Left colon (tissue), 2 donors: ENCODE measurements at regions not wholly inside any gene's neighbourhood (a gene's known extent, or its start where the extent isn't known, plus 50 kb on each side); places are given as distances from the start of the nearest gene placed in this dataset.

Source experiments
- ATAC-seq: fragments of 200-7000 bp; cut with Tn5 transposase; one replicate; pipeline ENCODE4 v1.9.1; 2020; ENCODE audit warnings: mild to moderate bottlenecking, moderate library complexity
- DNase-seq, 2 donors: peaks; one replicate each; pipeline ENCODE4 v3.0.0-alpha.2; 2020
- intact Hi-C, 2 donors: fragments of 100-400 bp; cut with DNase I in 1 of 2; cut with micrococcal nuclease in 1 of 2; formaldehyde crosslinking; loops; one replicate each; pipeline versions ENCODE4 v1.11.2 to v1.14.0; 2022; cut with DNase I, micrococcal nuclease
- donor health status: DM: no; HTN: no; CAD: no.
- donor health status: DM: yes; HTN: yes; CAD: no.

DNA sequence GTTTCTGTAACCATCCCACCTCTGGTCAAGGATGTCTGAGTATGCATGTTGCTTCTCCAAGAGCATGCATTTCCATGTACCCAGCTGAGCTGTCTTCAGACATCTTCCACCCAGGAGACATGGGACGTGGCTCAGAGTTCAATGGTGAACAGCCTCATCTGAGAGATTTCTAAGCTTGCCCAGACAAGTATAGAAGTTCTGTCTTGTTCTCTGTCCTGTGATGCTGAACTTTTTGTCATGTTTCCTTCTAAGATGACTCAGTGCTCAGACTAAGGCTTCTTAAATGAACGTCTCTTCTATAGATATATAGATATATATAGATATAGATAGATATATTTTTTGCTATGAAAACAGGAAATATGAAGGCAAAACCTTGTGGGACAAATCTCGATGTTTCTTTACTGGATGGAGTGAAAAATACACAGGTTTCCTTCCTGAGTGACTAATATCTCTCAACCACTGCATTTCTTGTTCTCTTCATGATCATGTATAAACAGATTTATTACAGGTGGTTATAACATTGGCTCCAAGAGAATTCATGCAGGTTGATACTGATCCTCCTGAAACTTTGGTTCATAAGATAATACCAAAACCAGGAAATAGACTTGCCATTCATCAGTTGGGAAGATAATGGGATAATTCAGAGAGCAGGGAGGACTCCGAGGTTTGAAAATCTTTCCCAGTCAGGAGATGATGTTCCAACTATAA lies 168.2 kb downstream of the ZNF518B start:
- DNase-seq = no peak
- intact Hi-C loops = no loop called here
- no peak for ATAC-seq

DNA sequence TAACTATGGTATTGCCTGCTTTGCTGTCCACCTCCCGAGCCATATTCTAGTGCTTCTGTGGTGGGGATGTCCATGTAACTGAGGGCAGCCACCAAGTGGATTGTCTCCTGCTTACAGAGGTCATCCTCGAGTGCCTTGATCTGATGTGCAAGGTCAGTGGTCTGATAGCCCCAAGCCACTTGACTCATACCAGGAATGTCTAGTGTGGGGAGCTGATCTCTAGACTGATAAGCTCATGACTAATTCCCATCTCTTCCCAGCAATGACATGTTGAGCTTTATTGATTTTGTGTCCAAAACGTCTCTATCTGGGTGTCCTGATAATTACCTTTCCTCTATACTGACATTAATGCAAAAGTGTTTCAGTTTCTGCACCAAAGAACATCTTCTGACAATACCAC lies 168.4 kb upstream of the WDR1 start:
- intact Hi-C loops = no loop called here
- ATAC-seq = no peak
- DNase-seq = no peak

DNA sequence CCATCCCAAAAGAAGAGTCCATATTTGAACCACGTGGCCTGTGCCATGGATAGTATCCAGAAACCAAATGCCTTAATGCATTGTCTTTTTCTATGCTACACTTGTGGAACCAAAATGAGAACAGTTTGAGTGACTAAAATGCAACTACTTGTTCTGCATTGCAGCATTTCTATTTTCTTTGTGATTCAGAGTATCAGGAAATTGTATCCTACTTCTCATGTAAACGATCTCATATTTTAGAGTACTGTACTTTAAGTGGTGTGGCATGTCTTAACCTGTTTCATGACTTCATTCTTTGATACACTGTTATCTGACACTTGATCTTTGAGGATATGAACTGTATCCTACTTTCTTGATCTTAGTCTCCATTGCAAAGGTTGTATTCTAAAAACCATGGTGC lies 167.2 kb upstream of the WDR1 start:
- ATAC-seq (no peak), DNase-seq (no peak)
- intact Hi-C loops = no loop called here

DNA sequence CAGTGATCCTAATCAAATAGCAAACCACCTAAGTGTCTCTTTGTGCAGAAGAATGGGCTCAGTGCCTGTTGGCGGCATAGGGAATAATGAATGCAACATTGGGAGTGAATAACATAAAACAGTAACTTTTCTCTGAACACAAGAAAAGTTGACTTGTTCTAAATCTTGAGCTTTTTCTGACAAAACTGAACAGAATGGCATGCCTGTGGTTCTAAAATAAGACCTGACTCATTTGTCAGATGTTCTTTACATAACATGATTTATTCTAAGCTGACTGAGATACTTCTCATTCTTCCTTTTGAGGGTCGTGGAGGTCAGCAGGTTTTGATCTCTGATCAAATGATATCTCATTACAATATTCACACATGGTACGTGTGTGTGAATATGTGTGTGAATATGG lies 165.4 kb upstream of the WDR1 start:
- intact Hi-C loops = no loop called here
- DNase-seq (no peak), ATAC-seq (no peak)

DNA sequence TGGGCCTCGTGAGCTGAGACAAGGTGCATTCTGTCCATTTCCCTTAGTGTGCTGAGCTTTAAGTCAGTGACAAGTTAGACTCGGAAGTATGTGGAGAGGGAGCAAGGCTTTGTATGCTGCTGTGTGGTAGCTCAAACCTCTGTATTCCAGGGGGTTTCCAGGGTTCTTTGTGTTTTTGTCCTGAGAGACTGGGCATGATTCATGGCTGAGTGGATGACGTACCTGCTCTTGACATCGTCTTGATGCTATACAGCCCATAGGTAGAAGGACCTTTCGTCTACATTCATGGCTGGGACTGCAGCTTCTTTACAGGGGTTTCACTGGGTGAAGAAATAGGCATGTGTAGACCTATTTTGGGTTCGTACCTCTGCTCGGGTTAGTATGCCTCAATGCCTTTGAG lies 162.7 kb upstream of the WDR1 start:
- ATAC-seq (no peak), DNase-seq (no peak)
- intact Hi-C loops = no loop called here

- ATAC-seq (no peak), DNase-seq (no peak)
- intact Hi-C loops = no loop called here
Observed at GRCh38 chr4:10278071-10278470, 161.5 kb upstream of the WDR1 start.

DNA sequence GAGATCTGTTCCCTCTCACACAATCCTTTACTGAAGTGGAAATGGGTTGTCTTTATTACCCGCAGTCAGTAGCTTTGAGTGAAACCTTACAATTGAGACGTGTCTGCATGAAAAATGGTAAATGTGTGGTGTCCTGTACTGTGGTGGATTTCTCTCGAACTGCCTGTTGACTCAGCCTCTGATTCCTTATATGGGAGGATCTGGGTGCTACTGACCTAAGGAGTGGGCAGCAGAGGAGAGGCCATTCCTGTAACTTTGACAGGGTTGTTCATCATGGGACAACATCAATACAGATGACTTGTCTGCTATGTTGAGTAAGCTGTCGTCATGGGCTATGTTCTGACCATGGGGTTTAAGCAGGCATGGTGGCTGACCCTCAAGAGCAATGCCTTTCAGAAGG lies 159.6 kb upstream of the WDR1 start:
- intact Hi-C loops = no loop called here
- DNase-seq (no peak), ATAC-seq (no peak)

GRCh38 chr4:10275696-10276095 lies 159.1 kb upstream of the WDR1 start:
- DNase-seq = no peak
- ATAC-seq = no peak
- intact Hi-C loops = no loop called here

GRCh38 chr4:10273030-10273429 lies 156.4 kb upstream of the WDR1 start:
- no peak for DNase-seq
- intact Hi-C loops = no loop called here

GRCh38 chr4:10272511-10272910 lies 155.9 kb upstream of the WDR1 start:
- peak; percentile 27 for ATAC-seq
- intact Hi-C loops = no loop called here
- no peak for DNase-seq

More at GRCh38 chr4:10273030-10273429, 156.4 kb upstream of the WDR1 start:
- ATAC-seq = peak; percentile 43

DNA sequence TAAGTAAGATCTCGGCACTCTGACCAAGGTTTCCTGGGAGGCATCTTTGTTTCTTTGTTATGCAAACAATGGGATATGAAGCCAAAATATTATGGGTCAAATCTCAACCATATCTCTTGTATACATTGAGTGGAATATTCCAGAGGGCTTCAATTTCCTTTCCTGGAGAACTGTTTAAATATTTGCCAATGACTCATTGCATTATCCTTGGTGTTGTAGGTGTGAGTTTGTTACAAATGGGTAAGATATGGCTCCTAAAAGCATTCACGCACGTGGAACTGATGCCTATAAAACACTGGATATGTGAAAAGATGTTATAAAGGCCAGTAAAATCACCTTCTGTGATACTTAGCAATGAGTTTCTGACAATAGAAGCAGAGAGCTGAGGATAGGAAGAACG lies 150.5 kb upstream of the WDR1 start:
- no peak for DNase-seq
- peak; percentile 91 for ATAC-seq
- intact Hi-C loops = no loop called here

- DNase-seq = no peak
- no peak for ATAC-seq
- intact Hi-C loops = no loop called here
Observed at GRCh38 chr4:10260777-10261176, 144.2 kb upstream of the WDR1 start.

DNA sequence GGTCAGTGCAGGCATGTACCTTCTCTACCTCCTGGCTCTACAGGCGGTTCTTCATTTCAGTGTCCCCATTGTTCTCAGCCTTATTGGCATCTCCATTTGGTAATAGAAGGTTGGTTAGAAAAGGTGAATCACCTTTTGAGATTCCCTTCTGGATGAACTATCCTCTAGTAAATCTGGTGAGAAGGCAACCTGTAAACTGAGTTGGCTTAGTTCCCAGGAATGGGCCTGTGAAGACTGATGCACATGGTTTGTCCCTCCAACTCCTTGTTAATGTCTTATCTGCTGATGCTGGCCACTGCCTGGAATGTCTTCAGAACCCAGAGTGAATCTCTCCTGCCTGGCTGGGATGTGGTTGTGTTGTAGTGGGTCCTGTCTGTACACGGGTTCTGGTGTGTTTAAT lies 143.4 kb upstream of the WDR1 start:
- DNase-seq = no peak
- no peak for ATAC-seq
- intact Hi-C loops = no loop called here

- intact Hi-C loops = no loop called here
- ATAC-seq = no peak
Observed at GRCh38 chr4:10256203-10256602, 139.6 kb upstream of the WDR1 start.

DNA sequence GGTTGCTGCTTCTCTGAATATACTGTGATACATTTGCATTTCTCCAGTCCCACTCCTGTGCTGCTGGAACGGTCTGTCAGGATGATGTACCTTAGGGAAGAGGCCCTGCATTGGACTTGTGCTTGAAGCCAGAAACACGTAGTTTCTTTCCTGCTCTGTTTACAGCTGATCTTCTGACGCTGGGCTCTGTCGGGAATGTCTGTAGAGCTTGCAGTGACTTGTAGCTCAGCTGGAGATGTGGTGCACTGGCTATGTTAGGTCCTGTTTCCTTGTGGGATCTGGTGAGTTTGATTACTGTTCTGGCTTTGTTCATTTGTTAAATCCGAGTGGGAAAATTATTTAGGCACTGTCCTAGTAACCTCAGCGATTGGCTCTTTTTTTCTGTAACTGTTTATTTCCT lies 137.2 kb upstream of the WDR1 start:
- intact Hi-C loops = no loop called here
- ATAC-seq = no peak

More at GRCh38 chr4:10256203-10256602, 139.6 kb upstream of the WDR1 start:
- no peak for DNase-seq

DNA sequence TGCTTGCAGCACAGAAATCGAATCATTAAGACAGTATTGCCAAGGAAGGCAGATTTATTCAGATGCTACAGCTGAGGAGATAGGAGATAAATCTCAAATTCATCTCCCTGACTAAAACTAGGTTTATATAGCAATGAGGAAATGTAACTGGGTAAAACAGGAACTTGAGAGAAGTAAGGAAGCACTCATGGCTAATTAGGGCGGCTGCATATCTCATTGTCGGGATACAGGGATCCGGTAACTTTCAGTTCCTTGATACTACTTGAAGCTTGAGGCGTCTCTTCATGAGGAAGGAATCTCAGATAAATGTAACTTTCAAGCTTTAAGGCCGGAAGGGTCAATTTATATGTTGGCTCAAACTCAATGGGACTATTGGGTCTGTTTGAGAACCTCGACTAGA lies 129.2 kb upstream of the WDR1 start:
- intact Hi-C loops = no loop called here
- ATAC-seq = no peak
- no peak for DNase-seq

More for the DNA sequence above, 137.2 kb upstream of the WDR1 start:
- DNase-seq = no peak

DNA sequence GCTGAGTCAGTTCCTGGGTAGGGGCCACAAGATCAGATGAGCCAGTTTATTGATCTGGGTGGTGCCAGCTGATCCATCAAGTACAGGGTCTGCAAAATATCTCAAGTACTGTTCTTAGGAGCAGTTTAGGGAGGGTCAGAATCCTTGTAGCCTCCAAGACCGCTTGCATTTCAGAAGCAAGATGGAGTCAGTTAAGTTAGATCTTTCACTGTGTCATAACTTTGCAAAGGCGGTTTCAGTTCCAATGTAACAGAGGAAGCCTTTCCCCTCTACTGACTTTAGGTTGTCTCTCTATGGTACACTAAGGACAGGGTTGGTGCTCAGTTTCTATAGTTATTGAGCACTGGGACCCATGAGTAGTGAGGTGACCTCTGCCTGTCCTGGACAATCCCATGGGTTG lies 127.3 kb upstream of the WDR1 start:
- ATAC-seq (no peak), DNase-seq (no peak)
- intact Hi-C loops = no loop called here

DNA sequence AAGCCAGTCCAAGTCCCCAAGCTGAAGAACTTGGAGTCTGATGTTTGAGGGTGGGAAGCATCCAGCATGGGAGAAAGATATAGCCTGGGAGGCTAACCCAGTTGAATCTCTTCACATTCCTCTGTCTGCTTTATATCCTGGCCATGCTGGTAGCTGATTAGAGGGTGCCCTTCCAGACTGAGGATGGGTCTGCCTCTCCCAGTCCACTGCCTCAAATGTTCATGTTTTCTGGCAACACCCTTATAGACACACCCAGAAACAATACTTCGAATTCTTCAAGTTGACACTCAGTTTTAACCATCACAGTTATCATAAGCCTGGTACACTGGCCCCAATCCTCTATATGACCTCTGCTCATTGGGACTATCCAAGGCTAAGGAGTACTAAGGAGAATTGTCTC lies 124.1 kb upstream of the WDR1 start:
- intact Hi-C loops = no loop called here
- DNase-seq (no peak), ATAC-seq (no peak)

GRCh38 chr4:10239982-10240654 lies 123.5 kb upstream of the WDR1 start:
- DNase-seq = no peak
- intact Hi-C loops = no loop called here
- no peak for ATAC-seq

- ATAC-seq (no peak), DNase-seq (no peak)
- intact Hi-C loops = no loop called here
Observed at GRCh38 chr4:10237131-10237530, 120.5 kb upstream of the WDR1 start.

- DNase-seq (no peak), ATAC-seq (no peak)
- intact Hi-C loops = no loop called here
Observed at GRCh38 chr4:10232114-10232513, 115.5 kb upstream of the WDR1 start.
